Ramos (cell line): ENCODE measurements at regions not wholly inside any gene's neighbourhood (a gene's known extent, or its start where the extent isn't known, plus 50 kb on each side); places are given as distances from the start of the nearest gene placed in this dataset.
"Not testable (repeated sequence)": the region's sequence is repeated elsewhere in the genome, so short reads cannot be mapped to it uniquely, and the experiment has no call there.

Experiments
- in situ Hi-C: fragments of 300-500 bp; cut with MboI; formaldehyde crosslinking; loops from one replicate; pipeline ENCODE4 v1.14.3; 2022; ENCODE audit warnings: low sequenced_read_pairs; ENCODE audit not compliant: unreplicated experiment

- in situ Hi-C loops = not testable (repeated sequence)
Measured at GRCh38 chr2:173532732-173533531, 178.3 kb downstream of the CDCA7 start.

- in situ Hi-C loops = no loop called here
Measured at GRCh38 chr2:173537694-173538093, 183.0 kb downstream of the CDCA7 start.

- in situ Hi-C loops = no loop called here
Measured at GRCh38 chr2:173539615-173540014, 184.9 kb downstream of the CDCA7 start.

GRCh38 chr2:173544641-173545363 lies 190.1 kb downstream of the CDCA7 start:
- in situ Hi-C loops = no loop called here

- in situ Hi-C loops = no loop called here
Measured at GRCh38 chr2:173545364-173545763, 190.7 kb downstream of the CDCA7 start.

- in situ Hi-C loops = no loop called here
Measured at GRCh38 chr2:173547499-173547898, 192.8 kb downstream of the CDCA7 start.

GRCh38 chr2:173550143-173550542 lies 195.5 kb downstream of the CDCA7 start:
- in situ Hi-C loops = no loop called here

GRCh38 chr2:173552531-173552930 lies 197.9 kb downstream of the CDCA7 start:
- in situ Hi-C loops = no loop called here

GRCh38 chr2:173553593-173553992 lies 198.9 kb downstream of the CDCA7 start:
- in situ Hi-C loops = no loop called here

- in situ Hi-C loops = no loop called here
Measured at GRCh38 chr2:173555833-173556232, 201.2 kb downstream of the CDCA7 start.

- in situ Hi-C loops = no loop called here
Measured at GRCh38 chr2:173556816-173557215, 202.1 kb downstream of the CDCA7 start.

- in situ Hi-C loops = no loop called here
Measured at GRCh38 chr2:173557497-173557896, 202.8 kb downstream of the CDCA7 start.

GRCh38 chr2:173567493-173567892 lies 212.8 kb downstream of the CDCA7 start:
- in situ Hi-C loops = no loop called here

GRCh38 chr2:173568054-173568453 lies 213.4 kb downstream of the CDCA7 start:
- in situ Hi-C loops = no loop called here

- in situ Hi-C loops = no loop called here
Measured at GRCh38 chr2:173571021-173571821, 216.5 kb downstream of the CDCA7 start.

- in situ Hi-C loops = no loop called here
Measured at GRCh38 chr2:173571887-173572680, 217.4 kb downstream of the CDCA7 start.

- in situ Hi-C loops = no loop called here
Measured at GRCh38 chr2:173572848-173573247, 218.2 kb downstream of the CDCA7 start.

- in situ Hi-C loops = not testable (repeated sequence)
Measured at GRCh38 chr2:173573782-173574181, 219.1 kb downstream of the CDCA7 start.

GRCh38 chr2:173574324-173575112 lies 219.8 kb downstream of the CDCA7 start:
- in situ Hi-C loops = no loop called here
